K562 (cell line): ENCODE measurements at regions not wholly inside any gene's neighbourhood (a gene's known extent, or its start where the extent isn't known, plus 50 kb on each side); places are given as distances from the start of the nearest gene placed in this dataset.

ENCODE experiments used
- CHD2 ChIP-seq: IDR thresholded peaks from 2 replicates; pipeline ENCODE4 v1.6.1; 2011; ENCODE audit warnings: low read depth, low read length
- CTCF ChIP-seq, 3 experiments: IDR thresholded peaks in 2 of 3; conservative IDR thresholded peaks in 1 of 3; 2 replicates each; pipeline ENCODE4 v1.5.1; 2011 to 2012; ENCODE audit warnings: low read length in 3 of 3, mild to moderate bottlenecking in 3 of 3, control low read depth in 2 of 3, improper control_type of control experiment in 1 of 3, inconsistent platforms in 1 of 3, low read depth in 1 of 3, mixed read lengths in 1 of 3, moderate library complexity in 1 of 3; ENCODE audit not compliant: insufficient read depth in 2 of 3
- POLR2A ChIP-seq: fragments of 450-650 bp; conservative IDR thresholded peaks from 2 replicates; pipeline ENCODE4 v1.6.1; 2016
- SAP30 ChIP-seq: fragments of 200-600 bp; sonication (generic); IDR thresholded peaks from 2 replicates; pipeline ENCODE4 v1.6.1; 2012; ENCODE audit warnings: borderline replicate concordance, low read depth, mild to moderate bottlenecking, moderate library complexity, low read length, control low read depth, inconsistent platforms; ENCODE audit not compliant: insufficient read depth, poor library complexity, severe bottlenecking
- SNRNP70 ChIP-seq: fragments of 200-400 bp; formaldehyde crosslinking; optimal IDR thresholded peaks from 2 replicates; pipeline ENCODE3; 2017; ENCODE audit warnings: low read depth, low read length
- SREBF2 ChIP-seq: sonication (generic); formaldehyde crosslinking; IDR thresholded peaks from 2 replicates; pipeline ENCODE4 v1.4.0; 2020; ENCODE audit warnings: mild to moderate bottlenecking, missing genetic modification reagents
- TAF1 ChIP-seq: IDR thresholded peaks from 2 replicates; pipeline ENCODE4 v1.6.1; 2011; ENCODE audit warnings: mild to moderate bottlenecking, low read length, moderate library complexity; ENCODE audit not compliant: insufficient read depth, control insufficient read depth, severe bottlenecking; ENCODE audit errors: extremely low read depth
- ZBTB40 ChIP-seq, 2 experiments: fragments of 450-650 bp in 1 of 2; sonication (generic) in 1 of 2; formaldehyde crosslinking in 1 of 2; IDR thresholded peaks; 2 replicates each; pipeline versions ENCODE4 v1.7.1 to v1.9.0; 2016 to 2022; ENCODE audit warnings: inconsistent platforms in 1 of 2, mild to moderate bottlenecking in 1 of 2, missing genetic modification reagents in 1 of 2
- ZNF280B ChIP-seq: fragments of 250-450 bp; sonication (Bioruptor Pico); IDR thresholded peaks from 2 replicates; pipeline ENCODE4 v1.5.1; 2021; ENCODE audit warnings: mild to moderate bottlenecking
- ZNF655 ChIP-seq: fragments of 250-450 bp; sonication (Bioruptor Pico); IDR thresholded peaks from 2 replicates; pipeline ENCODE4 v1.5.0; 2021
- ZNF785 ChIP-seq: fragments of 250-450 bp; sonication (Bioruptor Pico); IDR thresholded peaks from 2 replicates; pipeline ENCODE4 v1.4.0; 2020; ENCODE audit warnings: mild to moderate bottlenecking

- no peak for TF ChIP-seq SNRNP70
- no peak for TF ChIP-seq CHD2
- TF ChIP-seq ZNF280B (CRISPR knock-in tag): no peak
- no peak for TF ChIP-seq ZNF655
- TF ChIP-seq POLR2A: no peak
- no peak for TF ChIP-seq CTCF (IDR thresholded peaks at IDR 0.05 in 2 of 3, conservative IDR thresholded peaks at IDR 0.05 in 1 of 3; ENCODE audit: insufficient read depth in 2 of 3, low read depth in 1 of 3, low read length in 3 of 3)
- no peak for TF ChIP-seq TAF1
- TF ChIP-seq ZBTB40 (IDR thresholded peaks at IDR 0.05): no peak
- TF ChIP-seq ZBTB40 (CRISPR knock-in tag; IDR thresholded peaks at IDR 0.05): no peak
- TF ChIP-seq SREBF2: no peak
- no peak for TF ChIP-seq ZNF785 (CRISPR knock-in tag)
- no peak for TF ChIP-seq SAP30
Measured at GRCh38 chrX:84747516-84747915, 245.3 kb upstream of the HDX start.
